Stimulated activated CD4-positive, alpha-beta T cell treated with anti-CD3 and anti-CD28 coated beads, Interleukin-15, amount 100 ng/mL, for 24 hours (primary cell): ENCODE measurements at regions not wholly inside any gene's neighbourhood (a gene's known extent, or its start where the extent isn't known, plus 50 kb on each side); places are given as distances from the start of the nearest gene placed in this dataset.
"Not testable (repeated sequence)": the region's sequence is repeated elsewhere in the genome, so short reads cannot be mapped to it uniquely, and the experiment has no call there.

Source experiments
- DNase-seq: peaks from one replicate; pipeline ENCODE4 v3.0.0-alpha.2; 2020

- DNase-seq = no peak
Observed at GRCh38 chr4:3867403-3868100, 101.4 kb downstream of the ADRA2C start.

GRCh38 chr4:3868211-3869173 is 102.3 kb downstream of the ADRA2C start:
- DNase-seq = no peak

GRCh38 chr4:3869174-3869572 is 103.0 kb downstream of the ADRA2C start:
- DNase-seq = no peak

GRCh38 chr4:3869661-3870566 is 103.7 kb downstream of the ADRA2C start:
- no peak for DNase-seq

- DNase-seq = no peak
Observed at GRCh38 chr4:3870567-3870962, 104.4 kb downstream of the ADRA2C start.

- DNase-seq = peak; percentile 30
Observed at GRCh38 chr4:3871181-3871852, 105.1 kb downstream of the ADRA2C start.

GRCh38 chr4:3871881-3872833 is 106.0 kb downstream of the ADRA2C start:
- DNase-seq = no peak

GRCh38 chr4:3872834-3873313 is 106.7 kb downstream of the ADRA2C start:
- no peak for DNase-seq

- DNase-seq = no peak
Observed at GRCh38 chr4:3873408-3874027, 107.3 kb downstream of the ADRA2C start.

GRCh38 chr4:3874028-3874415 is 107.8 kb downstream of the ADRA2C start:
- DNase-seq = no peak

- DNase-seq = no peak
Observed at GRCh38 chr4:3874525-3875110, 108.4 kb downstream of the ADRA2C start.

GRCh38 chr4:3875466-3875865 is 109.3 kb downstream of the ADRA2C start:
- DNase-seq = no peak

- DNase-seq = not testable (repeated sequence)
Observed at GRCh38 chr4:3876057-3876845, 110.1 kb downstream of the ADRA2C start.

GRCh38 chr4:3877236-3877635 is 111.1 kb downstream of the ADRA2C start:
- no peak for DNase-seq

GRCh38 chr4:3877868-3878267 is 111.7 kb downstream of the ADRA2C start:
- no peak for DNase-seq

- no peak for DNase-seq
Observed at GRCh38 chr4:3878678-3879077, 112.5 kb downstream of the ADRA2C start.

- DNase-seq = peak; percentile 17
Observed at GRCh38 chr4:3879681-3880614, 113.8 kb downstream of the ADRA2C start.

GRCh38 chr4:3880615-3881120 is 114.5 kb downstream of the ADRA2C start:
- DNase-seq = peak; percentile 83
